Neural cell (in vitro differentiated cells): ENCODE measurements at regions not wholly inside any gene's neighbourhood (a gene's known extent, or its start where the extent isn't known, plus 50 kb on each side); places are given as distances from the start of the nearest gene placed in this dataset.

ENCODE experiments used
- EZH2 ChIP-seq: fragments of 200-600, 300-800 bp; shearing (Covaris generic), sonication (generic); IDR thresholded peaks from 2 replicates; pipeline ENCODE4 v1.6.1; 2014; ENCODE audit warnings: antibody characterized with exemption, low read length, borderline replicate concordance, mild to moderate bottlenecking; ENCODE audit not compliant: insufficient read depth, poor library complexity, severe bottlenecking
- POLR2AphosphoS5 ChIP-seq: IDR thresholded peaks from 2 replicates; pipeline ENCODE4 v1.6.1; 2012
- TF ChIP-seq, protein P1 (sequence below): fragments of 450-650 bp; IDR thresholded peaks from 2 replicates; pipeline ENCODE4 v1.5.1; 2014; ENCODE audit warnings: antibody characterized with exemption, mild to moderate bottlenecking, moderate library complexity; ENCODE audit not compliant: poor library complexity, severe bottlenecking

DNA sequence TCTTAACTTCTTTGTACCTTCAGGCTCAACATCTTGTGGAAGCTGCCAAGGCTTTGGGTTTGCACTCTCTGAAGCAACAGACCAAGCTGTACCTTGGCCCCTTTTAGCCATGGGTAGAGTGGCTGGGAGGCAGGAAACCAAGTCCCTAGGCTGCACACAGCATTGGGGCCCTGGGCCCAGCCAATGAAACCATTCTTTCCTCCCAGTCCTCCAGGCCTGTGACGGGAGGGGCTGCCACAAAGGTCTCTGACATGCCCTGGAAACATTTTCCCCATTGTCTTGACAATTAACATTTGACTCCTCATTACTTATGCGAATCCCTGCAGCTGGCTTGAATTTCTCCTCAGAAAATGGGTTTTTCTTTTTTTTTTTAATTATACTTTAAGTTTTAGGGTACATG lies 253.1 kb upstream of the GADL1 start:
- TF ChIP-seq, protein P1, sequence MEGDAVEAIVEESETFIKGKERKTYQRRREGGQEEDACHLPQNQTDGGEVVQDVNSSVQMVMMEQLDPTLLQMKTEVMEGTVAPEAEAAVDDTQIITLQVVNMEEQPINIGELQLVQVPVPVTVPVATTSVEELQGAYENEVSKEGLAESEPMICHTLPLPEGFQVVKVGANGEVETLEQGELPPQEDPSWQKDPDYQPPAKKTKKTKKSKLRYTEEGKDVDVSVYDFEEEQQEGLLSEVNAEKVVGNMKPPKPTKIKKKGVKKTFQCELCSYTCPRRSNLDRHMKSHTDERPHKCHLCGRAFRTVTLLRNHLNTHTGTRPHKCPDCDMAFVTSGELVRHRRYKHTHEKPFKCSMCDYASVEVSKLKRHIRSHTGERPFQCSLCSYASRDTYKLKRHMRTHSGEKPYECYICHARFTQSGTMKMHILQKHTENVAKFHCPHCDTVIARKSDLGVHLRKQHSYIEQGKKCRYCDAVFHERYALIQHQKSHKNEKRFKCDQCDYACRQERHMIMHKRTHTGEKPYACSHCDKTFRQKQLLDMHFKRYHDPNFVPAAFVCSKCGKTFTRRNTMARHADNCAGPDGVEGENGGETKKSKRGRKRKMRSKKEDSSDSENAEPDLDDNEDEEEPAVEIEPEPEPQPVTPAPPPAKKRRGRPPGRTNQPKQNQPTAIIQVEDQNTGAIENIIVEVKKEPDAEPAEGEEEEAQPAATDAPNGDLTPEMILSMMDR: no peak
- no peak for TF ChIP-seq EZH2
- TF ChIP-seq POLR2AphosphoS5: no peak
